ENCODE measurements at regions not wholly inside any gene's neighbourhood (a gene's known extent, or its start where the extent isn't known, plus 50 kb on each side); places are given as distances from the start of the nearest gene placed in this dataset.

DNA sequence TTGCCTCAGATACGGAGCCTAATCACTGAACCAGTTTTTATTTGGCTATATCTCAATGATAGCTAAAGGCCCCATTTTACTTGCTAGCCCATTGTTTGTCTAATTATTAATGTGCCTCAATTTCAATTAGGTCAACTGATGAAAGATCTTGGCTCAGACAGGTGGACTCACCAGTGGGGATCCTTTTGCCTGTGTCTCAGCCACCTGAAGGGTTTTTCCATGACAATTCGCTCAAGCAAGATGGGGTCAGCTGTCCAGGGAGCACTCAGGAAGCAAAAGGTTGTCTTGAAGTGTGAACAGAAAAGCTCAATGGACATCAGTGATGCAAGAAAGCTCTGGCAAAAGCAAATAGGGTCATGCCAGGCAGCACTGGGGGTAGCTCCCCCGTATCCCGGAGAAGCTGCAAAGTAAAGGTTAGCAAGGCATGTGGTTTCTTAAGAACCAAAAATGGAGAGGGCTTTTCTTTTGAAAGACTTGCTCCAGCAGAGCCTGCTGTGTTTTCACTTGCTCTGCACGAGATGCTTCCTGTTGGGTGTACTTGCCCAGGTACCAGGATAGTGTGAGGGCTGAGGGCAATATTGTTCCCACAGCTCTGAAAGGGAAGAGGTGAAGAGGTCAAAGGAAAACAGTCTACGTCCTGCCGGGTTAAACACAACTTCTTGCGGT, 541.2 kb upstream of the CDH5 start:
- intact Hi-C loops (cut with micrococcal nuclease; ENCODE audit: unreplicated experiment) (no loop called here), in situ Hi-C loops (cut with HindIII; ENCODE audit: extremely low pct_ligation_motif_present, low pct_unique_long_range_greater_than_20kb) (no loop called here)
- DNase-seq (ENCODE audit: low spot score) (no peak), FAIRE-seq (no peak), ATAC-seq (no peak)
- Histone ChIP-seq H4K20me1 (ENCODE audit: insufficient read depth, low read length) (no peaks in the 10 kb centered on the region), H3K79me2 (ENCODE audit: insufficient read depth, low read length) (no peaks in the 10 kb centered on the region), H3K4me3 (replicated peaks in 1 of 3; ENCODE audit: insufficient read depth in 1 of 3, low read depth in 2 of 3, low read length in 3 of 3) (no peak overlapping the region), H3K9ac (ENCODE audit: insufficient read depth, low read depth, low read length) (no peak overlapping the region), H3K4me2 (ENCODE audit: low read depth, low read length) (no peak overlapping the region), H2AFZ (ENCODE audit: low read length) (no peak overlapping the region), H3K9me3 (ENCODE audit: low read length) (no peaks in the 10 kb centered on the region), H3K27ac (ENCODE audit: extremely low read length, insufficient read depth, low read length) (no peak overlapping the region), H3K27me3 (ENCODE audit: control insufficient read depth in 1 of 2, insufficient read depth in 2 of 2, low read length in 2 of 2) (no peaks in the 10 kb centered on the region), H3K36me3 (replicated peaks in 1 of 2; ENCODE audit: control insufficient read depth in 1 of 2, insufficient read depth in 2 of 2, low read length in 2 of 2) (no peaks in the 10 kb centered on the region), H3K4me1 (ENCODE audit: insufficient read depth, low read length) (no peaks in the 10 kb centered on the region)
- CTCF ChIA-PET (ENCODE audit: low intra/inter-chr PET ratio, low total read pairs): no interaction called here
- 1% methylated on average over 8 of the region's 8 CpGs for WGBS (ENCODE audit: low lambda C conversion rate)
- no peak for TF ChIP-seq HCFC1 (IDR thresholded peaks at IDR 0.05; ENCODE audit: low read depth, low read length)
- no peak for TF ChIP-seq IKZF4 (CRISPR knock-in tag; IDR thresholded peaks at IDR 0.05; ENCODE audit: borderline replicate concordance, low read depth, not compliant biosample characterization)
- TF ChIP-seq KDM4B (CRISPR knock-in tag; IDR thresholded peaks at IDR 0.05): no peak
- no peak for TF ChIP-seq ZFP36L1 (CRISPR knock-in tag; IDR thresholded peaks at IDR 0.05)
- TF ChIP-seq TAF15 (IDR thresholded peaks at IDR 0.05; ENCODE audit: low read depth, low read length, poor library complexity, severe bottlenecking): no peak
- TF ChIP-seq SMARCE1 (IDR thresholded peaks at IDR 0.05; ENCODE audit: borderline replicate concordance): no peak
- no peak for TF ChIP-seq ZNF556 (CRISPR knock-in tag; IDR thresholded peaks at IDR 0.05; ENCODE audit: borderline replicate concordance)
- TF ChIP-seq, protein P1, sequence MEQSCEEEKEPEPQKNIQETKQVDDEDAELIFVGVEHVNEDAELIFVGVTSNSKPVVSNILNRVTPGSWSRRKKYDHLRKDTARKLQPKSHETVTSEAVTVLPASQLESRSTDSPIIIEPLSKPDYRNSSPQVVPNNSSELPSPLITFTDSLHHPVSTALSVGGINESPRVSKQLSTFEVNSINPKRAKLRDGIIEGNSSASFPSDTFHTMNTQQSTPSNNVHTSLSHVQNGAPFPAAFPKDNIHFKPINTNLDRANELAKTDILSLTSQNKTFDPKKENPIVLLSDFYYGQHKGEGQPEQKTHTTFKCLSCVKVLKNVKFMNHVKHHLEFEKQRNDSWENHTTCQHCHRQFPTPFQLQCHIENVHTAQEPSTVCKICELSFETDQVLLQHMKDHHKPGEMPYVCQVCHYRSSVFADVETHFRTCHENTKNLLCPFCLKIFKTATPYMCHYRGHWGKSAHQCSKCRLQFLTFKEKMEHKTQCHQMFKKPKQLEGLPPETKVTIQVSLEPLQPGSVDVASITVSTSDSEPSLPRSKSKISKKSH (CRISPR knock-in tag; IDR thresholded peaks at IDR 0.05; ENCODE audit: borderline replicate concordance): no peak
- TF ChIP-seq ZNF274 (CRISPR knock-in tag; IDR thresholded peaks at IDR 0.05): no peak
- BruUV-seq (replicated peaks): no TSS peak
- POLR2A ChIA-PET: no interaction called here
